ENCODE measurements at regions not wholly inside any gene's neighbourhood (a gene's known extent, or its start where the extent isn't known, plus 50 kb on each side); places are given as distances from the start of the nearest gene placed in this dataset.
A peak's percentile ranks its signal among the peaks of the same experiment; 100 is the strongest.

- DNase-seq: no peak
Measured at GRCh38 chr3:16810593-16811367, 74.0 kb upstream of the PLCL2 start.

GRCh38 chr3:16811950-16812349 lies 72.8 kb upstream of the PLCL2 start:
- no peak for DNase-seq

- DNase-seq: no peak
Measured at GRCh38 chr3:16813336-16813735, 71.4 kb upstream of the PLCL2 start.

GRCh38 chr3:16816048-16816780 lies 68.5 kb upstream of the PLCL2 start:
- DNase-seq: no peak

GRCh38 chr3:16817197-16817596 lies 67.6 kb upstream of the PLCL2 start:
- DNase-seq: no peak

- DNase-seq: no peak
Measured at GRCh38 chr3:16818194-16818593, 66.6 kb upstream of the PLCL2 start.

- no peak for DNase-seq
Measured at GRCh38 chr3:16818945-16819344, 65.8 kb upstream of the PLCL2 start.

- DNase-seq: no peak
Measured at GRCh38 chr3:16820485-16820884, 64.3 kb upstream of the PLCL2 start.

GRCh38 chr3:16821053-16821452 lies 63.7 kb upstream of the PLCL2 start:
- no peak for DNase-seq

GRCh38 chr3:16824081-16824696 lies 60.6 kb upstream of the PLCL2 start:
- DNase-seq: no peak

- DNase-seq: no peak
Measured at GRCh38 chr3:16825617-16826204, 59.0 kb upstream of the PLCL2 start.

- peak; percentile 61 for DNase-seq
Measured at GRCh38 chr3:16828815-16829214, 55.9 kb upstream of the PLCL2 start.

GRCh38 chr3:16831846-16832245 lies 52.9 kb upstream of the PLCL2 start:
- no peak for DNase-seq

- DNase-seq: no peak
Measured at GRCh38 chr3:16834214-16834613, 50.5 kb upstream of the PLCL2 start.

GRCh38 chr3:16834753-16835152 lies 50.0 kb upstream of the PLCL2 start:
- DNase-seq: no peak

Measured in CD4-positive, alpha-beta T cell treated with Interferon gamma for 1 hour (primary cell).